ENCODE measurements at regions not wholly inside any gene's neighbourhood (a gene's known extent, or its start where the extent isn't known, plus 50 kb on each side); places are given as distances from the start of the nearest gene placed in this dataset.

- DNase-seq = no peak
These were observed 53.1 kb upstream of the BCO1 start for GRCh38 chr16:81185416-81185815.

GRCh38 chr16:81181013-81181720 is 57.3 kb upstream of the BCO1 start:
- peak; percentile 17 for DNase-seq

- no peak for DNase-seq
These were observed 57.9 kb upstream of the BCO1 start for GRCh38 chr16:81180578-81180977.

DNA sequence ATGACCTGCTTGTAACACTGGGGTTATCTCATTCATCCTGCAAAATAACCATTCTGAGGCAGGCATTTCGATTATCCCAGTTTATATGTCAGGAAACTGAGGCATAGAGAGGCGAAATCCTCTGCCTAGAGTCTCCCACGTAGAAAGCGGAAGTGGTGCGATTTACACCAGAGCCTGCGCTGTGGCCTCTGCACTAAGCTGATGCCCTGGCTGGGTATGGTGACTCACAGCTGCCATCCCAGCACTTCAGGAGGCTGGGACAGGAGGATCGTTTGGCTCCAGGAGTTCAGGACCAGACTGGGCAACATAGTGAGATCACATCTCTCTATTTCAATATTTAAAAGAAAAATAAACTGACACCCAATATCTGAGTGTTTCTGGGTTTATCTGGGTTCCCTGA is 59.3 kb upstream of the BCO1 start:
- no peak for DNase-seq

GRCh38 chr16:81175325-81175891 is 63.1 kb upstream of the BCO1 start:
- no peak for DNase-seq

- DNase-seq = no peak
These were observed 63.7 kb upstream of the BCO1 start for GRCh38 chr16:81174644-81175324.

DNA sequence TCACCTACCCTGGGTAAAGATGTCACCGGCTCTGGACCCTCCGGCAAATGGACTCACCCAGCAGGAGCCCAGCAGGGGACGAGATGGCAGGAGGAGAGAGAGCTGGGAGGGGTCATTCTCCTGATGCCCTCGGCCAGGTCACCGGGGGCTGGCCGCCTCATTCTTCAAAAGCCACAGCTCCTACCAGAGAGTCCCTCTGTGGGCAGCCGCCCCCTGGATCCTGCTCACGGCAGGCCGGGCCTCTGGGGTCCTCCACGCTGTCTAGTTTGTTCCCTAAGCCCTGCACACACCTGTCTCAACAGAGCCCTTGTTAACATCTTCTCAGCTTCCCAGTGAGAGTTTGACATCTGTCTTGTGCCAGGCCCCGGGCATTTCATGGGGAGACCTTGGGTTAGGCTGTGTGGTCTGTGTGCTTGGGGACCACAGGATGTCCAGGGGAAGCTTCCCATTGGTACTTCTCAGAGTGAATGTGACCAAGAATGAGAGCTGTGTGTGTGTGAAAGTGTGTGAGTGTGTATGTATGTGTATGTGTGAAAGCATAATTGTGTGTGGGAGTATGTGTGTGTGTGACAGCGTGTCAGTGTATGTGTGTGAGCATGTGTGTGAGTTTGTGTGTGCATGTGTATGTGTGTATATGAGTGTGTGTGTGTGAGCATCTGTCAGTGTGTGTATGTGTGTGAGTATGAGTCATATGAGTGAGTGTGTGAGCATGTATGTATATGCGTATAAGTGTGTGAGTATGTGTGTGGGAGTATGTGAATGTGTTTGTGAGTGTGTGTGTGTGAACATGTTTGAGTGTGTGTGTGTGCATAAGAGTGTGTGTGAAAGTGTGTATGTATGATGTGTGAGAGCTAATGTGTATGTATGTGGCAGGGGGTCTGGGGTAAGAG is 65.5 kb upstream of the BCO1 start:
- DNase-seq = no peak

GRCh38 chr16:81170824-81171223 is 67.7 kb upstream of the BCO1 start:
- DNase-seq = no peak

DNA sequence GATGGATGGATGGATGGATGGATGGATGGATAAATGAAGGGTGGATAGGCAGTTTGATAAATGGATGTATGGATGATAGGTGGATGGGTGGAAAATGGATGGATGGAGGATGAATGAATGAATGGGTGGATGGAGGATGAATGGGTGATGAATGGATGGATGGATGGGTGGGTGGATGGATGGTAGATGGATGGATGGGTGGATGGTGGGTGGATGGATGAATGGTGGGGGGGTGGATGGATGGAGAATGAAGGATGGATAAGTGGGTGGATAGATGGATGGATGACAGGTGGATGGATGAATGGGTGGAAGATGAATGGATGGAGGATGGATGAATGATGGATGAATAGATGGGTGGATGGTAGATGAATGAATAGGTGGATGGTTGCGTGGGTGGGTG is 70.1 kb upstream of the BCO1 start:
- DNase-seq = no peak

GRCh38 chr16:81167851-81168250 is 70.6 kb upstream of the BCO1 start:
- no peak for DNase-seq

DNA sequence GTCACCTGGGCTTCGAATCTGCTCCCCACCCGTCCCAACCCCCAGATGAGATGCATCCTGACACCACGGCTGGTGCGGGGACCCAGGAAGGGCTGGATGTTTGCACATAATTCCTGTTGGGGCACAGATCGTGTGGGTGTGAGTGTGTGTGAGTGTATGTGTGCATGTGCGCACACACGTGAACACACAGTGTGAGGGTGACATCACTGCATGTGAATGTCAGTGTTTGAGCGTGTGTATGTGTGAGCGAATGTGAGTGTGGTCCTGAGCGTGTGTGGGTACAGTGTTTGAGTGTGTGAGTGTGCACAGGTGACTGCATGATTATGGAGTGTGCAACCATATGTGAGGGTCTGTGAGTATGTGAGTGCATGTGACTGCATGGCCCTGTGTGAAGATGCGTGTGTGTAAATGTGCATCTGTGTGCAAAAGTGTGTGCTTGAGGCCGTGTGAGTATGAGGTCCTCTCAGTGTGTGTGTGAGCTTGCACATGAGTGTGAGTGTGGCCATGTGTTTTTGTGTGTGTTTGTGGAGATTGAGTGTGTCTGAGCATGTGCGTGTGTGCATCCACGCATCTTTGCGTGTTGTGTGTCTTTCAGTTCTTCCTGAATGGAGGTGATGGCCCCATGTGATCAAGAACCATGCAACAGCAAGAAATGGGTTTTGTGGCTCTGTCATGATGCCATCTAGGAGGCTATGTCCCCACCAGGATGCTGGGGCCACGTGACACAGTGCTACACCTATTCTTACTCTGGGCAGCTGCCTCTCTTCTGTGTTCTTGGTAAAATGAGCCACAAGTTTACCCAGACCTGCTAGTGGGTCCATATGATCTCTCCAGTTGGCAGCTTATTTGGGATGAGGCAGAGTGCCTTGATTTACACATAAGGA is 70.5 kb upstream of the GCSH start:
- DNase-seq = no peak

- DNase-seq = peak; percentile 2
These were observed 69.4 kb upstream of the GCSH start for GRCh38 chr16:81165411-81166097.

GRCh38 chr16:81164958-81165357 is 68.8 kb upstream of the GCSH start:
- DNase-seq = no peak

DNA sequence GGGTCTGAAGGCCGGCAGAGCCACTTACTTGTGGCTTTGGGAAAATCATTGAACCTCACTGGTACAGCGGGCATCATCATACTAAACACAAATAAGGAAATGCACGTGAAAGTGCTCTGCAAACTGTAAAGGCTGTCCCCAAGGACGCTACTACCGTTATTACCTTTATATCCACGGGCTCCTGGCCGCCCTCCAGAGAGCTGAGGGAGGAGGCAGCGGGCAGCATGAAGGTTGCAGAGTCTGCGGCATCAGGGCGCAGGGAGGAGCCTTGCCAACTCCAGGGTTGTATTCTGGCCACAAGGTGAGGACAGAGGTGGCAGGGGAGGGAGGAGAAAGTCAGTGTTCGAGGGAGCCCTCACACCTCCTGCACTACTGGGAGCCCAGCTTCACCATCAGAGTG is 68.3 kb upstream of the GCSH start:
- DNase-seq = no peak

GRCh38 chr16:81163671-81164070 is 67.5 kb upstream of the GCSH start:
- no peak for DNase-seq

DNA sequence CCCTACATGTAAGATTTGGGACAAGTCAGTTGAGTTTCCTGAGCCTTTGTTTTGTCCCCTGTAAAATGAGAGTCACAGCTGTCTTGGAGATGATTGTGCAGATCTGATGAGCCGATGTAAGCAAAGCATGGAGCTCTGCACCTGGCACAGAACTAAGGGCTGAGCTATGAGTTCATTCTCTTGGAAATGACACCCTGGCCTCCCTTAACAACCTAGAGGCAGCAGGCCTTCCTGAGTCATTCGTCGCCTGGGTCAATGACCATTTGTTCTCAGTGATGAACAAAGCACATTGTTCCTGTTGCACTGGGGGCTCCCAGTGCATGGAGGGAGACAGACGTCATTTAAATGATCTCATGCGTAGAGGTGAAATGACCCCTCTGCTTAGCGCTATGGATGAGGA is 62.8 kb upstream of the GCSH start:
- DNase-seq = no peak

- no peak for DNase-seq
These were observed 59.6 kb upstream of the GCSH start for GRCh38 chr16:81155769-81156168.

DNA sequence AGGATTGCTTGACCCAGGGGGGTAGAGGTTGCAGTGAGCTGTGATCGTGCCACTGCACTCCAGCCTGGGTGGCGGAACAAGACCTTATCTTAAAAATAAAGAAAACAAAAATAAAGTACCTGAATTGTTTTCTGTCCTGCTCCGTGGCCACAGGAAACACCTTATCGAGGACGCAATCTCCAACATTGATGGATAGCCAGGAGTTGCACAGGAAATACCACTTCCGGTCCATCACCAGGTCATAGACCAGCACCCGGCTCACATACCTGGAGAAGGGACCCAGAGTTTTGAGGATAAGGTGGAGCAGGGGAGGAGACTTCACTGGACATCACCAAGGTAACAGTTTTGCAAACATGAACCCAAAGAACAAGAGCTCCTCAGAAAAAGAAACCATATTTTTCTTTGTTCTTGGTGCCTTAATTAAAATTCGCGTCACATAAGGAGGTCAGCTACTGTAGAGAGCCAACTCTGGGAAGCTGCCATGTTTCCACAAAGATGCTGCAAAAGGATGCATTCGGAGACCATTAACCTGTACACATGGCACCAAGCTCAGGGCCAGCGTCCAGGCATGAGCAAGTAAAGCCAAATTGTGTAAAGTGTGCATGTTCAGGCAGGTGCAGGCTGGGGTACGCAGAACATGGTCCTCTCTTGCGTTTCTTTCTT is 55.6 kb upstream of the GCSH start:
- no peak for DNase-seq

- no peak for DNase-seq
These were observed 53.4 kb upstream of the GCSH start for GRCh38 chr16:81149614-81150013.

GRCh38 chr16:81148277-81148676 is 52.1 kb upstream of the GCSH start:
- DNase-seq = no peak
